ENCODE measurements at regions not wholly inside any gene's neighbourhood (a gene's known extent, or its start where the extent isn't known, plus 50 kb on each side); places are given as distances from the start of the nearest gene placed in this dataset.

GRCh38 chr1:98364544-98364943 is 297.0 kb upstream of the SNX7 start:
- TF ChIP-seq CTCF (IDR thresholded peaks at IDR 0.05; ENCODE audit: insufficient read depth, low read length) (no peak), SPI1 (IDR thresholded peaks at IDR 0.05; ENCODE audit: borderline replicate concordance, low read depth) (peak; percentile 79)
- TF ChIP-seq, protein P1, sequence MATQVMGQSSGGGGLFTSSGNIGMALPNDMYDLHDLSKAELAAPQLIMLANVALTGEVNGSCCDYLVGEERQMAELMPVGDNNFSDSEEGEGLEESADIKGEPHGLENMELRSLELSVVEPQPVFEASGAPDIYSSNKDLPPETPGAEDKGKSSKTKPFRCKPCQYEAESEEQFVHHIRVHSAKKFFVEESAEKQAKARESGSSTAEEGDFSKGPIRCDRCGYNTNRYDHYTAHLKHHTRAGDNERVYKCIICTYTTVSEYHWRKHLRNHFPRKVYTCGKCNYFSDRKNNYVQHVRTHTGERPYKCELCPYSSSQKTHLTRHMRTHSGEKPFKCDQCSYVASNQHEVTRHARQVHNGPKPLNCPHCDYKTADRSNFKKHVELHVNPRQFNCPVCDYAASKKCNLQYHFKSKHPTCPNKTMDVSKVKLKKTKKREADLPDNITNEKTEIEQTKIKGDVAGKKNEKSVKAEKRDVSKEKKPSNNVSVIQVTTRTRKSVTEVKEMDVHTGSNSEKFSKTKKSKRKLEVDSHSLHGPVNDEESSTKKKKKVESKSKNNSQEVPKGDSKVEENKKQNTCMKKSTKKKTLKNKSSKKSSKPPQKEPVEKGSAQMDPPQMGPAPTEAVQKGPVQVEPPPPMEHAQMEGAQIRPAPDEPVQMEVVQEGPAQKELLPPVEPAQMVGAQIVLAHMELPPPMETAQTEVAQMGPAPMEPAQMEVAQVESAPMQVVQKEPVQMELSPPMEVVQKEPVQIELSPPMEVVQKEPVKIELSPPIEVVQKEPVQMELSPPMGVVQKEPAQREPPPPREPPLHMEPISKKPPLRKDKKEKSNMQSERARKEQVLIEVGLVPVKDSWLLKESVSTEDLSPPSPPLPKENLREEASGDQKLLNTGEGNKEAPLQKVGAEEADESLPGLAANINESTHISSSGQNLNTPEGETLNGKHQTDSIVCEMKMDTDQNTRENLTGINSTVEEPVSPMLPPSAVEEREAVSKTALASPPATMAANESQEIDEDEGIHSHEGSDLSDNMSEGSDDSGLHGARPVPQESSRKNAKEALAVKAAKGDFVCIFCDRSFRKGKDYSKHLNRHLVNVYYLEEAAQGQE (IDR thresholded peaks at IDR 0.05; ENCODE audit: insufficient replicate concordance, low read depth), result peak; percentile 70
